CD14-positive monocyte (primary cell): ENCODE measurements at regions not wholly inside any gene's neighbourhood (a gene's known extent, or its start where the extent isn't known, plus 50 kb on each side); places are given as distances from the start of the nearest gene placed in this dataset.

Experiments
- DNase-seq, 3 donors: peaks; one replicate each; pipeline ENCODE4 v3.0.0-alpha.2; 2011 to 2022
- H2AFZ ChIP-seq: 2 replicates; pipeline ENCODE4 v1.6.0; 2012; ENCODE audit warnings: mild to moderate bottlenecking, low read depth, low read length, inconsistent platforms; ENCODE audit not compliant: insufficient read depth, poor library complexity, severe bottlenecking
- H3K27ac ChIP-seq, 2 donors: 1 replicate in 1 of 2; 2 replicates in 1 of 2; pipeline ENCODE4 v1.5.1; 2012 to 2013; ENCODE audit warnings: low read length in 2 of 2, control low read depth in 1 of 2, inconsistent platforms in 1 of 2, low read depth in 1 of 2, mild to moderate bottlenecking in 1 of 2
- H3K27me3 ChIP-seq, 2 donors: one replicate each; pipeline versions ENCODE4 v1.6.0 to v1.6.1; 2011 to 2013; ENCODE audit warnings: low read length in 2 of 2; ENCODE audit not compliant: control insufficient read depth in 2 of 2, insufficient read depth in 2 of 2
- H3K36me3 ChIP-seq, 2 donors: replicated peaks in 1 of 2; 1 replicate in 1 of 2; 2 replicates in 1 of 2; pipeline versions ENCODE4 v1.5.1 to v1.6.1; 2012 to 2013; ENCODE audit warnings: low read length in 2 of 2, control low read depth in 1 of 2, inconsistent platforms in 1 of 2, mild to moderate bottlenecking in 1 of 2; ENCODE audit not compliant: insufficient read depth in 2 of 2, control insufficient read depth in 1 of 2
- H3K4me1 ChIP-seq, 2 donors: 1 replicate in 1 of 2; 2 replicates in 1 of 2; pipeline versions ENCODE4 v1.5.1 to v1.6.1; 2012 to 2013; ENCODE audit warnings: low read length in 2 of 2, control low read depth in 1 of 2, inconsistent platforms in 1 of 2, mild to moderate bottlenecking in 1 of 2, moderate library complexity in 1 of 2; ENCODE audit not compliant: insufficient read depth in 2 of 2, control insufficient read depth in 1 of 2
- H3K4me2 ChIP-seq: replicated peaks from 2 replicates; pipeline ENCODE3; 2012; ENCODE audit warnings: low read length, moderate library complexity, mild to moderate bottlenecking; ENCODE audit not compliant: poor library complexity, severe bottlenecking; ENCODE audit errors: extremely low read depth
- H3K4me3 ChIP-seq, 3 experiments: fragments of 200-600 bp in 1 of 3; sonication (generic) in 1 of 3; replicated peaks in 1 of 3; 1 replicate in 2 of 3; 2 replicates in 1 of 3; pipeline ENCODE4 v1.5.1; 2011 to 2013; ENCODE audit warnings: low read length in 3 of 3, mild to moderate bottlenecking in 3 of 3, control low read depth in 2 of 3, low read depth in 2 of 3, inconsistent platforms in 1 of 3, moderate library complexity in 1 of 3
- H3K79me2 ChIP-seq: 2 replicates; pipeline ENCODE4 v1.6.0; 2012; ENCODE audit warnings: mild to moderate bottlenecking, control low read depth, inconsistent platforms, low read length, moderate library complexity; ENCODE audit not compliant: insufficient read depth
- H3K9ac ChIP-seq: 2 replicates; pipeline ENCODE4 v1.6.0; 2017; ENCODE audit warnings: low read length, mild to moderate bottlenecking; ENCODE audit not compliant: insufficient read depth, poor library complexity, severe bottlenecking
- H3K9me3 ChIP-seq, 2 donors: replicated peaks in 1 of 2; 1 replicate in 1 of 2; 2 replicates in 1 of 2; pipeline versions ENCODE4 v1.5.1 to v1.6.1; 2012 to 2013; ENCODE audit warnings: low read length in 2 of 2, control low read depth in 1 of 2; ENCODE audit not compliant: control insufficient read depth in 1 of 2, insufficient read depth in 1 of 2
- H4K20me1 ChIP-seq: 2 replicates; pipeline ENCODE4 v1.6.0; 2012; ENCODE audit warnings: mild to moderate bottlenecking, low read length, control low read depth, moderate library complexity; ENCODE audit not compliant: insufficient read depth
- H3K27ac Mint-ChIP-seq, 7 donors: one replicate each; pipeline ENCODE4 v1.8.0; 2020; ENCODE audit warnings: mild to moderate bottlenecking in 7 of 7, mixed read lengths in 7 of 7, moderate library complexity in 6 of 7, inconsistent platforms in 2 of 7
- H3K27me3 Mint-ChIP-seq, 3 donors: one replicate each; pipeline ENCODE4 v1.8.0; 2021 to 2022; ENCODE audit warnings: low read depth in 3 of 3, mild to moderate bottlenecking in 3 of 3, mixed read lengths in 3 of 3, moderate library complexity in 3 of 3, inconsistent platforms in 1 of 3
- H3K36me3 Mint-ChIP-seq, 2 donors: one replicate each; pipeline ENCODE4 v1.8.0; 2020; ENCODE audit warnings: mixed read lengths in 2 of 2, inconsistent platforms in 1 of 2, mild to moderate bottlenecking in 1 of 2
- H3K4me1 Mint-ChIP-seq: one replicate; pipeline ENCODE4 v1.8.0; 2020; ENCODE audit warnings: mild to moderate bottlenecking, mixed read lengths
- H3K4me3 Mint-ChIP-seq, 2 donors: one replicate each; pipeline ENCODE4 v1.8.0; 2020; ENCODE audit warnings: mild to moderate bottlenecking in 2 of 2, mixed read lengths in 2 of 2, moderate library complexity in 1 of 2
- H3K9me3 Mint-ChIP-seq, 7 donors: one replicate each; pipeline ENCODE4 v1.8.0; 2020 to 2022; ENCODE audit warnings: mixed read lengths in 7 of 7, mild to moderate bottlenecking in 6 of 7, moderate library complexity in 6 of 7, inconsistent platforms in 2 of 7
- CTCF ChIP-seq: fragments of 200-600 bp; IDR thresholded peaks from one replicate; pipeline ENCODE4 v1.8.0; 2022; ENCODE audit warnings: antibody characterized with exemption, mild to moderate bottlenecking
- WGBS: methylation state at CpG from one replicate; pipeline ENCODE4 v1.1.5; 2013; ENCODE audit warnings: missing lambda C conversion rate; ENCODE audit not compliant: insufficient coverage; 5-methylcytosine and 5-hydroxymethylcytosine counted together
- intact Hi-C, 2 donors: fragments of 100-400 bp; cut with micrococcal nuclease; formaldehyde crosslinking; loops; one replicate each; pipeline versions ENCODE4 v1.15.0 to v1.15.1; 2023

- H3K36me3 ChIP-seq = no peaks in the 10 kb centered on the region
- no peaks in the 10 kb centered on the region for H3K36me3 Mint-ChIP-seq
- 90% methylated on average over 11 of the region's 12 CpGs for WGBS
- H3K9me3 Mint-ChIP-seq = peaks cover 0 to 4% (median 0%) of the 10 kb centered on the region in 7 donors
- H3K27me3 ChIP-seq = peaks cover 0 to 4% of the 10 kb centered on the region in 2 donors
- H3K27ac Mint-ChIP-seq = no peak overlapping the region
- H3K4me2 ChIP-seq = no peak overlapping the region
- H3K27me3 Mint-ChIP-seq = peaks cover 14 to 35% (median 16%) of the 10 kb centered on the region in 3 donors
- H3K9me3 ChIP-seq = no peaks in the 10 kb centered on the region
- H3K4me3 Mint-ChIP-seq = no peak overlapping the region
- intact Hi-C loops = no loop called here
- peaks cover 13% of the 10 kb centered on the region for H3K4me1 Mint-ChIP-seq
- no peaks in the 10 kb centered on the region for H3K4me1 ChIP-seq
- DNase-seq = no peak
- no peak overlapping the region for H3K4me3 ChIP-seq
- TF ChIP-seq CTCF = no peak
- no peak overlapping the region for H3K27ac ChIP-seq
- H3K9ac ChIP-seq = no peak overlapping the region
- no peaks in the 10 kb centered on the region for H3K79me2 ChIP-seq
- no peak overlapping the region for H2AFZ ChIP-seq
- H4K20me1 ChIP-seq = no peaks in the 10 kb centered on the region
These were observed 124.1 kb upstream of the IQSEC1 start for GRCh38 chr3:13197281-13197680.

GRCh38 chr3:13195374-13195773 is 122.1 kb upstream of the IQSEC1 start:
- Mint-ChIP-seq H3K4me3 (no peak overlapping the region), H3K36me3 (no peaks in the 10 kb centered on the region), H3K4me1 (peaks cover 21% of the 10 kb centered on the region), H3K27me3 (peaks cover 6 to 25% (median 9%) of the 10 kb centered on the region in 3 donors), H3K9me3 (peaks cover 0 to 3% (median 0%) of the 10 kb centered on the region in 7 donors), H3K27ac (no peak overlapping the region)
- H4K20me1 ChIP-seq = no peaks in the 10 kb centered on the region
- TF ChIP-seq CTCF = no peak
- intact Hi-C loops = no loop called here
- H3K27me3 ChIP-seq = no peaks in the 10 kb centered on the region
- no peaks in the 10 kb centered on the region for H3K36me3 ChIP-seq
- H3K79me2 ChIP-seq = no peaks in the 10 kb centered on the region
- H3K4me3 ChIP-seq = no peak overlapping the region
- no peak overlapping the region for H3K4me2 ChIP-seq
- H2AFZ ChIP-seq = no peak overlapping the region
- H3K9me3 ChIP-seq = no peaks in the 10 kb centered on the region
- WGBS = 93% methylated on average over 2 of the region's 6 CpGs
- no peak overlapping the region for H3K9ac ChIP-seq
- H3K27ac ChIP-seq = no peak overlapping the region
- peaks cover under 1 to 6% of the 10 kb centered on the region in 2 donors for H3K4me1 ChIP-seq
- no peak for DNase-seq
